ACC112 (cell line): ENCODE measurements at regions not wholly inside any gene's neighbourhood (a gene's known extent, or its start where the extent isn't known, plus 50 kb on each side); places are given as distances from the start of the nearest gene placed in this dataset.

Experiments used
- H2AFZ ChIP-seq: fragments of 200-600 bp; sonication (generic); one replicate; pipeline ENCODE4 v1.6.0; 2017; ENCODE audit warnings: antibody characterized with exemption, low read length; ENCODE audit not compliant: unreplicated experiment
- H3K27ac ChIP-seq: fragments of 200-600 bp; sonication (generic); 2 replicates; pipeline ENCODE4 v1.5.1; 2014; ENCODE audit warnings: low read depth, mild to moderate bottlenecking, antibody characterized with exemption, low read length, moderate library complexity
- H3K27me3 ChIP-seq: fragments of 200-600 bp; sonication (generic); 2 replicates; pipeline ENCODE4 v1.6.1; 2014; ENCODE audit warnings: mild to moderate bottlenecking, antibody characterized with exemption, low read length, moderate library complexity, mixed read lengths; ENCODE audit not compliant: insufficient read depth
- H3K36me3 ChIP-seq: fragments of 200-600 bp; sonication (generic); 2 replicates; pipeline ENCODE4 v1.6.1; 2016; ENCODE audit warnings: mild to moderate bottlenecking, antibody characterized with exemption, low read length, moderate library complexity, mixed read lengths; ENCODE audit not compliant: insufficient read depth
- H3K4me1 ChIP-seq: fragments of 200-600 bp; sonication (generic); one replicate; pipeline ENCODE4 v1.6.1; 2016; ENCODE audit warnings: low read length, mixed read lengths; ENCODE audit not compliant: insufficient read depth, unreplicated experiment, control insufficient read depth
- H3K4me3 ChIP-seq: fragments of 200-600 bp; sonication (generic); 2 replicates; pipeline ENCODE4 v1.5.1; 2014; ENCODE audit warnings: mild to moderate bottlenecking, low read depth, low read length
- H3K79me2 ChIP-seq: fragments of 200-600 bp; sonication (generic); one replicate; pipeline ENCODE4 v1.6.0; 2016; ENCODE audit warnings: low read length; ENCODE audit not compliant: control insufficient read depth, unreplicated experiment, insufficient read depth

GRCh38 chr22:48581796-48582469 is 1245.7 kb downstream of the BRD1 start:
- Histone ChIP-seq H3K27me3 (peaks cover 1% of the 10 kb centered on the region; the same call in 1 of the 2 replicates), H3K79me2 (no peaks in the 10 kb centered on the region), H3K36me3 (no peaks in the 10 kb centered on the region), H3K4me3 (no peak overlapping the region), H3K4me1 (no peaks in the 10 kb centered on the region), H3K27ac (no peak overlapping the region), H2AFZ (no peak overlapping the region)

- Histone ChIP-seq H3K36me3 (no peaks in the 10 kb centered on the region), H3K27ac (no peak overlapping the region), H3K79me2 (no peaks in the 10 kb centered on the region), H3K27me3 (peaks cover 3% of the 10 kb centered on the region; the same call in 1 of the 2 replicates), H2AFZ (no peak overlapping the region), H3K4me3 (no peak overlapping the region), H3K4me1 (no peaks in the 10 kb centered on the region)
Observed at GRCh38 chr22:48581205-48581766, 1246.4 kb downstream of the BRD1 start.

GRCh38 chr22:48580481-48580970 is 1247.1 kb downstream of the BRD1 start:
- Histone ChIP-seq H2AFZ (no peak overlapping the region), H3K36me3 (no peaks in the 10 kb centered on the region), H3K79me2 (no peaks in the 10 kb centered on the region), H3K4me1 (no peaks in the 10 kb centered on the region), H3K4me3 (no peak overlapping the region), H3K27ac (no peak overlapping the region), H3K27me3 (peaks cover 3% of the 10 kb centered on the region; the same call in 1 of the 2 replicates)

GRCh38 chr22:48579928-48580309 is 1247.8 kb downstream of the BRD1 start:
- Histone ChIP-seq H3K27me3 (peaks cover 3% of the 10 kb centered on the region; the same call in 1 of the 2 replicates), H3K79me2 (no peaks in the 10 kb centered on the region), H3K4me3 (no peak overlapping the region), H2AFZ (no peak overlapping the region), H3K27ac (no peak overlapping the region), H3K4me1 (no peaks in the 10 kb centered on the region), H3K36me3 (no peaks in the 10 kb centered on the region)

- H3K79me2 ChIP-seq: no peaks in the 10 kb centered on the region
- H2AFZ ChIP-seq: no peak overlapping the region
- no peak overlapping the region for H3K4me3 ChIP-seq
- H3K36me3 ChIP-seq: no peaks in the 10 kb centered on the region
- H3K27ac ChIP-seq: no peak overlapping the region
- no peaks in the 10 kb centered on the region for H3K4me1 ChIP-seq
- peaks cover 3% of the 10 kb centered on the region; the same call in 1 of the 2 replicates for H3K27me3 ChIP-seq
Observed at GRCh38 chr22:48579043-48579927, 1248.4 kb downstream of the BRD1 start.

GRCh38 chr22:48578138-48579042 is 1249.3 kb downstream of the BRD1 start:
- H3K27me3 ChIP-seq: peaks cover 3% of the 10 kb centered on the region; the same call in 1 of the 2 replicates
- no peak overlapping the region for H3K4me3 ChIP-seq
- no peak overlapping the region for H3K27ac ChIP-seq
- H2AFZ ChIP-seq: no peak overlapping the region
- no peaks in the 10 kb centered on the region for H3K79me2 ChIP-seq
- H3K36me3 ChIP-seq: no peaks in the 10 kb centered on the region
- no peaks in the 10 kb centered on the region for H3K4me1 ChIP-seq

GRCh38 chr22:48577691-48578090 is 1250.0 kb downstream of the BRD1 start:
- no peak overlapping the region for H3K4me3 ChIP-seq
- H3K27ac ChIP-seq: no peak overlapping the region
- H3K79me2 ChIP-seq: no peaks in the 10 kb centered on the region
- no peaks in the 10 kb centered on the region for H3K4me1 ChIP-seq
- H2AFZ ChIP-seq: no peak overlapping the region
- H3K36me3 ChIP-seq: no peaks in the 10 kb centered on the region
- H3K27me3 ChIP-seq: peaks cover 3% of the 10 kb centered on the region; the same call in 1 of the 2 replicates

GRCh38 chr22:48577014-48577690 is 1250.5 kb downstream of the BRD1 start:
- Histone ChIP-seq H3K27ac (no peak overlapping the region), H3K4me3 (no peak overlapping the region), H3K4me1 (no peaks in the 10 kb centered on the region), H3K27me3 (peaks cover 3% of the 10 kb centered on the region; the same call in 1 of the 2 replicates), H2AFZ (no peak overlapping the region), H3K79me2 (no peaks in the 10 kb centered on the region), H3K36me3 (no peaks in the 10 kb centered on the region)

GRCh38 chr22:48576333-48577013 is 1251.2 kb downstream of the BRD1 start:
- no peak overlapping the region for H3K4me3 ChIP-seq

More at GRCh38 chr22:48576333-48577013, 1251.2 kb downstream of the BRD1 start:
- no peaks in the 10 kb centered on the region for H3K79me2 ChIP-seq
- H2AFZ ChIP-seq: no peak overlapping the region
- H3K27ac ChIP-seq: no peak overlapping the region
- H3K4me1 ChIP-seq: no peaks in the 10 kb centered on the region
- H3K36me3 ChIP-seq: no peaks in the 10 kb centered on the region
- H3K27me3 ChIP-seq: peaks cover 3% of the 10 kb centered on the region; the same call in 1 of the 2 replicates
